ENCODE measurements at regions not wholly inside any gene's neighbourhood (a gene's known extent, or its start where the extent isn't known, plus 50 kb on each side); places are given as distances from the start of the nearest gene placed in this dataset.

DNA sequence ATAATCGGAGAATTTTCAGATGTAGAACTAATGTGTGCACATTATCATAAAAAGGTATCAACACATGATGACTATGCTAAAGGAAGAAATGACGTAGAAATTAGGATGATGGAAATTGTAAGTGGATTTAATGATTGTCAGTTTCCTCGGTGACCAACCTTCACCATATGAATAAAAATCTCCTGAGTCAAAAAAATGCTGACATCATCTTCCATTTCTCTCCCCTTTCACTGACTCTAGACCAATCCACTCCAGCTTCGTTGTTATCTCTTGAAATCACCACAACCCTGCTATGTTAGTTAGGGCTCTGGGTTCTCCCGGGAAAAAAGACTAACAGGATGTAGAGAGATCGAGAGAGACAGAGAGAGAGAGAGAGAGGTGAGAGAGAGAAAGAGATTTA lies 204.8 kb upstream of the KYNU start:
- Mint-ChIP-seq H3K4me1 (peaks cover 14% of the 10 kb centered on the region), H3K36me3 (ENCODE audit: low read depth) (no peaks in the 10 kb centered on the region), H3K27ac (no peak overlapping the region), H3K4me3 (no peak overlapping the region), H3K27me3 (ENCODE audit: low read depth, poor library complexity) (no peaks in the 10 kb centered on the region), H3K9me3 (no peaks in the 10 kb centered on the region)
- DNase-seq = no peak
- TF ChIP-seq, protein P1, sequence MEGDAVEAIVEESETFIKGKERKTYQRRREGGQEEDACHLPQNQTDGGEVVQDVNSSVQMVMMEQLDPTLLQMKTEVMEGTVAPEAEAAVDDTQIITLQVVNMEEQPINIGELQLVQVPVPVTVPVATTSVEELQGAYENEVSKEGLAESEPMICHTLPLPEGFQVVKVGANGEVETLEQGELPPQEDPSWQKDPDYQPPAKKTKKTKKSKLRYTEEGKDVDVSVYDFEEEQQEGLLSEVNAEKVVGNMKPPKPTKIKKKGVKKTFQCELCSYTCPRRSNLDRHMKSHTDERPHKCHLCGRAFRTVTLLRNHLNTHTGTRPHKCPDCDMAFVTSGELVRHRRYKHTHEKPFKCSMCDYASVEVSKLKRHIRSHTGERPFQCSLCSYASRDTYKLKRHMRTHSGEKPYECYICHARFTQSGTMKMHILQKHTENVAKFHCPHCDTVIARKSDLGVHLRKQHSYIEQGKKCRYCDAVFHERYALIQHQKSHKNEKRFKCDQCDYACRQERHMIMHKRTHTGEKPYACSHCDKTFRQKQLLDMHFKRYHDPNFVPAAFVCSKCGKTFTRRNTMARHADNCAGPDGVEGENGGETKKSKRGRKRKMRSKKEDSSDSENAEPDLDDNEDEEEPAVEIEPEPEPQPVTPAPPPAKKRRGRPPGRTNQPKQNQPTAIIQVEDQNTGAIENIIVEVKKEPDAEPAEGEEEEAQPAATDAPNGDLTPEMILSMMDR (IDR thresholded peaks at IDR 0.05) = no peak

DNA sequence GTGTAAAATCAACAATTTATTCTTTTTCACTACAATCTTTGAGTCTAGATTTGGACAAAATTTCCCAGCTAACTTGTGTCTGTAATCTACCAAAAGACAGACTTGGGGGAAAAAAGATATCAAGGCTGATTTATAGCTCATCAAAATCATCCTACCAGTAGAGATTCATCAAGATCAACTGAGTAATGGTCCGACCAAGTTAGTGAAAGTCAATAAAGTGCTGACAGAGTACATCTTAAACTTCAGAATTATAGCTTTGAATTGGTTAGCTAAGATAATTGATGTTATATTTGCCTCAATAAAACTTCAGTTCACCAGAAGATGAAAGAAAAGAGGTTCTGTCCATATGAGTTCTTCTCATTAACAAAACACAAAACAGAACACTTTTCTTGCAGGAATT lies 207.1 kb upstream of the KYNU start:
- H3K4me1 Mint-ChIP-seq = peaks cover 22% of the 10 kb centered on the region
- TF ChIP-seq, protein P1 (IDR thresholded peaks at IDR 0.05) = no peak
- H3K36me3 Mint-ChIP-seq (ENCODE audit: low read depth) = no peaks in the 10 kb centered on the region
- no peak for DNase-seq
- no peaks in the 10 kb centered on the region for H3K9me3 Mint-ChIP-seq
- H3K27me3 Mint-ChIP-seq (ENCODE audit: low read depth, poor library complexity) = no peaks in the 10 kb centered on the region
- no peak overlapping the region for H3K27ac Mint-ChIP-seq
- no peak overlapping the region for H3K4me3 Mint-ChIP-seq

DNA sequence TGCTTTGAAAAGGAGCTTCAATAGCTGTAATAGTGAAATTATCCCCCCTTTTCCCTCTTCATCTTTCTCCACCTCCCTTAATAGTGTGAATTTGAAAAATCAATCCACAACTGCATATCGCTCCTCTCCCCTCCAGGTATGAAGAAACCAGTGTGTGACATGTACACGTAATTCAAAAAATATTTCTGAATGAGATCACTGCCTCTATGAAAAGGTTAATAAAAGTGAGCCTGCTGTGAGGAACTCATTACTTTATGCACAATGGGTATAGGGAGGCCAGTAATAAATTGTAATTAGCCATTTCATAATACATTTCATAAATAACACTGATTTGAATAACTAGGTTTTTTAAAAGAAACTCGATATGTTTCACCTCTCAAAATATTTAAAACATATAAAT lies 209.0 kb upstream of the KYNU start:
- H3K27ac Mint-ChIP-seq = no peak overlapping the region
- no peak overlapping the region for H3K4me3 Mint-ChIP-seq
- H3K36me3 Mint-ChIP-seq (ENCODE audit: low read depth) = no peaks in the 10 kb centered on the region
- H3K4me1 Mint-ChIP-seq = peaks cover 22% of the 10 kb centered on the region
- H3K9me3 Mint-ChIP-seq = no peaks in the 10 kb centered on the region
- H3K27me3 Mint-ChIP-seq (ENCODE audit: low read depth, poor library complexity) = no peaks in the 10 kb centered on the region
- TF ChIP-seq, protein P1 (IDR thresholded peaks at IDR 0.05) = no peak
- DNase-seq = no peak

DNA sequence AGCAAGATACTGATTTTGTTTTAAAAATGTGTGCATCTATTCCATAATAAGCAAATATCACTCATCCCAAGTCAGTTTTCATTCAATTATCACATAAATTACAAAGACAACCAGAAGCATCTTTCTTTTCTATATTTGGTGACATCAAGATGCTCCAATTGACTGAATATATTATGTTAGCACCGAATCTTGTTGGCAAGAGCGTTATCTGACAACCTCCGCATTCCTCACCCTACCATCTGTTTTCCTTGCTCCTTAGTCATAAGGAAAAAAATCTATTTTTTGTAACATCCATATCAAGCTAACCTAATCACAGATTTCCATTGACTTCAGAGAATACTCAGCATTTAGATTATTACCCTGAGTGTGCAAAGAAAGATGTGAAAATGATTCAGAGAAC lies 212.2 kb upstream of the KYNU start:
- no peak overlapping the region for H3K27ac Mint-ChIP-seq
- peaks cover 22% of the 10 kb centered on the region for H3K4me1 Mint-ChIP-seq
- TF ChIP-seq, protein P1 (IDR thresholded peaks at IDR 0.05) = no peak
- no peaks in the 10 kb centered on the region for H3K9me3 Mint-ChIP-seq
- no peak overlapping the region for H3K4me3 Mint-ChIP-seq
- no peaks in the 10 kb centered on the region for H3K36me3 Mint-ChIP-seq (ENCODE audit: low read depth)
- DNase-seq = no peak
- H3K27me3 Mint-ChIP-seq (ENCODE audit: low read depth, poor library complexity) = no peaks in the 10 kb centered on the region

DNA sequence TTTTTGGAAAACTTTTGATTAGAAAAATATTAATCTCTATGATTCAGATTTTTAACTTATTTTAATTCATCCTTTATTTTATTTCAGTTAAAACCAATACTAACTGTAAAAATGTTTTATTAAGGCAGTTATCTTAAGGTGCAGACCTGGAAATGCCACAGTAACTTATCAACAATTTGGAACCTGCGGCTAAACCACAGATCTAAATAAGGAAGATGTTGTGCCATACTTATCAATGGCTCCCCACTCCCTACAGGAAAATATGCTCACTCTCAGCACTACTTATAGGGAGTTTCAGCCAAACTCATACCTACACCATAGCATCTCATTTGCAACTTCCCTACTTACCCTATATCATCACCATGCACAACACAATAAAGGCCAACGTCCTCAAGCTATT lies 226.9 kb upstream of the KYNU start:
- Mint-ChIP-seq H3K4me3 (no peak overlapping the region), H3K27ac (no peak overlapping the region), H3K27me3 (ENCODE audit: low read depth, poor library complexity) (no peaks in the 10 kb centered on the region), H3K9me3 (peaks cover 16% of the 10 kb centered on the region), H3K4me1 (no peaks in the 10 kb centered on the region), H3K36me3 (ENCODE audit: low read depth) (no peaks in the 10 kb centered on the region)
- DNase-seq = no peak
- TF ChIP-seq, protein P1 (IDR thresholded peaks at IDR 0.05) = no peak

DNA sequence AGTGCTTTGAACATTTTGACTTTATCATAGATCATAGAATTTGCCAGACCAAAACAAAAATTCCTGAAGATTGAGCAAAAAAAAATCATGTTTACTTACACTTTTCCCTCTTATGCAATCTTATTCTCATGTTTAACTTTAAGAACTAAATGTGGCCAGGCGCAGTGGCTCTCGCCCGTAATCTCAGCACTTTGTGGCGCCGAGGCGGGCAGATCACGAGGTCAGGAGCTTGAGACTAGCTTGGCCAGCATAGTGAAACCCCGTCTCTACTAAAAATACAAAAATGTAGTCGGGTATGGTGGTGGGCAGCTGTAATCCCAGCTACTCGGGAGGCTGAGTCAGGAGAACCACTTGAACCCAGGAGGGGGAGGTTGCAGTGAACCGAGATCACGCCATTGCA lies 227.9 kb upstream of the KYNU start:
- Mint-ChIP-seq H3K4me1 (no peaks in the 10 kb centered on the region), H3K9me3 (peaks cover 16% of the 10 kb centered on the region), H3K36me3 (ENCODE audit: low read depth) (no peaks in the 10 kb centered on the region), H3K27ac (no peak overlapping the region), H3K4me3 (no peak overlapping the region), H3K27me3 (ENCODE audit: low read depth, poor library complexity) (no peaks in the 10 kb centered on the region)
- no peak for DNase-seq
- TF ChIP-seq, protein P1 (IDR thresholded peaks at IDR 0.05) = no peak
